ENCODE measurements at regions not wholly inside any gene's neighbourhood (a gene's known extent, or its start where the extent isn't known, plus 50 kb on each side); places are given as distances from the start of the nearest gene placed in this dataset.

- TF ChIP-seq POLR2A (IDR thresholded peaks at IDR 0.05) (no peak), CTCF (IDR thresholded peaks at IDR 0.05) (no peak)
Measured at GRCh38 chr11:127462065-127462344, 461.4 kb upstream of the KIRREL3 start.

Data from uterus (tissue), 2 donors.